ENCODE measurements at regions not wholly inside any gene's neighbourhood (a gene's known extent, or its start where the extent isn't known, plus 50 kb on each side); places are given as distances from the start of the nearest gene placed in this dataset.

GRCh38 chr12:28130625-28131598 is 59.3 kb upstream of the CCDC91 start:
- Histone ChIP-seq H3K36me3 (ENCODE audit: insufficient read depth, low read length) (no peaks in the 10 kb centered on the region), H3K4me3 (ENCODE audit: low read depth, low read length) (no peak overlapping the region; the same call in 1 of the 2 replicates), H3K27me3 (ENCODE audit: insufficient read depth, low read length) (no peaks in the 10 kb centered on the region), H3K79me2 (ENCODE audit: control insufficient read depth, insufficient read depth, low read length, unreplicated experiment) (no peaks in the 10 kb centered on the region), H2AFZ (ENCODE audit: low read length, unreplicated experiment) (peak overlapping the region; percentile 55), H3K27ac (ENCODE audit: low read depth, low read length) (peak overlapping the region; percentile 93), H3K4me1 (ENCODE audit: control insufficient read depth, insufficient read depth, low read length, unreplicated experiment) (peaks cover 20% of the 10 kb centered on the region)

GRCh38 chr12:28132398-28132797 is 57.9 kb upstream of the CCDC91 start:
- Histone ChIP-seq H3K36me3 (ENCODE audit: insufficient read depth, low read length) (no peaks in the 10 kb centered on the region), H3K79me2 (ENCODE audit: control insufficient read depth, insufficient read depth, low read length, unreplicated experiment) (no peaks in the 10 kb centered on the region), H3K4me1 (ENCODE audit: control insufficient read depth, insufficient read depth, low read length, unreplicated experiment) (peaks cover 20% of the 10 kb centered on the region), H3K4me3 (ENCODE audit: low read depth, low read length) (no peak overlapping the region), H3K27ac (ENCODE audit: low read depth, low read length) (no peak overlapping the region), H2AFZ (ENCODE audit: low read length, unreplicated experiment) (no peak overlapping the region), H3K27me3 (ENCODE audit: insufficient read depth, low read length) (no peaks in the 10 kb centered on the region)

- Histone ChIP-seq H3K36me3 (ENCODE audit: insufficient read depth, low read length) (no peaks in the 10 kb centered on the region), H2AFZ (ENCODE audit: low read length, unreplicated experiment) (no peak overlapping the region), H3K27me3 (ENCODE audit: insufficient read depth, low read length) (no peaks in the 10 kb centered on the region), H3K79me2 (ENCODE audit: control insufficient read depth, insufficient read depth, low read length, unreplicated experiment) (no peaks in the 10 kb centered on the region), H3K4me3 (ENCODE audit: low read depth, low read length) (no peak overlapping the region), H3K4me1 (ENCODE audit: control insufficient read depth, insufficient read depth, low read length, unreplicated experiment) (peaks cover 13% of the 10 kb centered on the region), H3K27ac (ENCODE audit: low read depth, low read length) (no peak overlapping the region)
Observed at GRCh38 chr12:28135801-28136439, 54.3 kb upstream of the CCDC91 start.

- Histone ChIP-seq H2AFZ (ENCODE audit: low read length, unreplicated experiment) (no peak overlapping the region), H3K4me3 (ENCODE audit: low read depth, low read length) (no peak overlapping the region), H3K36me3 (ENCODE audit: insufficient read depth, low read length) (no peaks in the 10 kb centered on the region), H3K4me1 (ENCODE audit: control insufficient read depth, insufficient read depth, low read length, unreplicated experiment) (no peaks in the 10 kb centered on the region), H3K27me3 (ENCODE audit: insufficient read depth, low read length) (no peaks in the 10 kb centered on the region), H3K27ac (ENCODE audit: low read depth, low read length) (no peak overlapping the region), H3K79me2 (ENCODE audit: control insufficient read depth, insufficient read depth, low read length, unreplicated experiment) (no peaks in the 10 kb centered on the region)
Observed at GRCh38 chr12:28137414-28137813, 52.8 kb upstream of the CCDC91 start.

GRCh38 chr12:28140404-28140803 is 49.9 kb upstream of the CCDC91 start:
- no peaks in the 10 kb centered on the region for H3K4me1 ChIP-seq (ENCODE audit: control insufficient read depth, insufficient read depth, low read length, unreplicated experiment)
- H3K79me2 ChIP-seq (ENCODE audit: control insufficient read depth, insufficient read depth, low read length, unreplicated experiment), result no peaks in the 10 kb centered on the region
- no peak overlapping the region for H3K27ac ChIP-seq (ENCODE audit: low read depth, low read length)
- H2AFZ ChIP-seq (ENCODE audit: low read length, unreplicated experiment), result no peak overlapping the region
- no peak overlapping the region for H3K4me3 ChIP-seq (ENCODE audit: low read depth, low read length)
- H3K36me3 ChIP-seq (ENCODE audit: insufficient read depth, low read length), result no peaks in the 10 kb centered on the region
- H3K27me3 ChIP-seq (ENCODE audit: insufficient read depth, low read length), result no peaks in the 10 kb centered on the region

All from ACC112 (cell line).